GM12872 (cell line): ENCODE measurements at regions not wholly inside any gene's neighbourhood (a gene's known extent, or its start where the extent isn't known, plus 50 kb on each side); places are given as distances from the start of the nearest gene placed in this dataset.

Source experiments
- TF ChIP-seq, protein P1 (sequence below): IDR thresholded peaks from 3 replicates; pipeline ENCODE4 v1.5.1; 2011; ENCODE audit warnings: low read depth, mild to moderate bottlenecking, low read length, moderate library complexity; ENCODE audit not compliant: insufficient read depth

DNA sequence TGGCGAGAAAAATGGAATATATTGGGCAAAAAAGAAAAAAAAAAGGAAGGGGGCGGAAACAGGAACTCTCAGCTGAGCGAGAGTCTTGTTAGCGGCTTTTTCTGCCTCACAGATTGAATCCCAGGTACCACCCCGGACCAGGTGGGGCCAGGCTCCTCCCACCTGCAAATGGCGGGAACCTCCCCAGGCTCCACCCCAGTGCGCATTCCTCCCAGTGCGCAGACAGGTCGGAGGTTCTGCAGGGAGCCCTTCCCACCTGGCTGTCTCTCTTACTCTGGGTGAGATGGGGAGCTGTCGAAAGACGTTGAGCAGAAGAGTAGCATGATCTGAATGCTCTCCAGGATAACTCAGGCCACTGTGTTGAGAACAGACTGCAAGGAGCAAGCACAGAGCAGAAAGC, 57.0 kb upstream of the ETV6 start:
- TF ChIP-seq, protein P1, sequence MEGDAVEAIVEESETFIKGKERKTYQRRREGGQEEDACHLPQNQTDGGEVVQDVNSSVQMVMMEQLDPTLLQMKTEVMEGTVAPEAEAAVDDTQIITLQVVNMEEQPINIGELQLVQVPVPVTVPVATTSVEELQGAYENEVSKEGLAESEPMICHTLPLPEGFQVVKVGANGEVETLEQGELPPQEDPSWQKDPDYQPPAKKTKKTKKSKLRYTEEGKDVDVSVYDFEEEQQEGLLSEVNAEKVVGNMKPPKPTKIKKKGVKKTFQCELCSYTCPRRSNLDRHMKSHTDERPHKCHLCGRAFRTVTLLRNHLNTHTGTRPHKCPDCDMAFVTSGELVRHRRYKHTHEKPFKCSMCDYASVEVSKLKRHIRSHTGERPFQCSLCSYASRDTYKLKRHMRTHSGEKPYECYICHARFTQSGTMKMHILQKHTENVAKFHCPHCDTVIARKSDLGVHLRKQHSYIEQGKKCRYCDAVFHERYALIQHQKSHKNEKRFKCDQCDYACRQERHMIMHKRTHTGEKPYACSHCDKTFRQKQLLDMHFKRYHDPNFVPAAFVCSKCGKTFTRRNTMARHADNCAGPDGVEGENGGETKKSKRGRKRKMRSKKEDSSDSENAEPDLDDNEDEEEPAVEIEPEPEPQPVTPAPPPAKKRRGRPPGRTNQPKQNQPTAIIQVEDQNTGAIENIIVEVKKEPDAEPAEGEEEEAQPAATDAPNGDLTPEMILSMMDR: no peak

DNA sequence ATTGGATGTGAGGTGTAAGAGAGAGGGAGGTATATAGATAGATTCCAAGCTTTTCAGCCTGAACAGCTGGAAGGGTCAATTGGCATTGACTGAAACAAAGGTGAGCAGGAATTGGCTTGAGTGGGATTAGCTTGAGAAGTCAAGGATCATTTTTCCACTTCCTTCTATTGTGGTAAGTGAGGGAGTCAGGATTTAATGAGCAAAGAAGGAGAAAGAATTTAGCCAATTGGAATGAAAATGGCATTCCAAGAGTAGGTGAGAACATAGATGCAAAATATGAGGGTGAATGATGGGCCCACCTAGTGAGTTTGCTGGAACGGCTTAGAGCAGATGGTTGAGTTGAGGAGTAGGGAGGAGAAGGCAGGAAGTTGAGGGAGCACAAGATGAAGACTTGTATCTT, 56.5 kb upstream of the ETV6 start:
- TF ChIP-seq, protein P1: no peak

DNA sequence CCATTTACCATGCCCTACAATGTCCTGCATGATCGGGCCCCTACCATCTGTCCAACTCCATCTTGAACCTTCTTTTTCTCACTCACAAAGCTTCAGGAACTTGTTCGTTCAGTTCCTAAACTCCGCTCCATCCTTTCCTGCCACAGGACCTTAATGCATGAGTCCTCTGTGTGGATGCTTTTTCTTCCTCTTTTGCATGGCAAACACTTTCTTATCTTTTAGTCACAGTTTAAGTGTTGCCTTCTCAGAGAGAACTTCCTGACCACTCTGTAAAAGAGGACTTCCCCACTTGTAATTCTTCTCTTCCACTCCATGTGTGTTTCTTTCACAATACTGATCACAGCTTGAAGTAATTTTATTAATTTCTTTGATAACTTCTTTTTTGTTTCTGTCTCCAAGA, 54.4 kb upstream of the ETV6 start:
- TF ChIP-seq, protein P1: no peak

DNA sequence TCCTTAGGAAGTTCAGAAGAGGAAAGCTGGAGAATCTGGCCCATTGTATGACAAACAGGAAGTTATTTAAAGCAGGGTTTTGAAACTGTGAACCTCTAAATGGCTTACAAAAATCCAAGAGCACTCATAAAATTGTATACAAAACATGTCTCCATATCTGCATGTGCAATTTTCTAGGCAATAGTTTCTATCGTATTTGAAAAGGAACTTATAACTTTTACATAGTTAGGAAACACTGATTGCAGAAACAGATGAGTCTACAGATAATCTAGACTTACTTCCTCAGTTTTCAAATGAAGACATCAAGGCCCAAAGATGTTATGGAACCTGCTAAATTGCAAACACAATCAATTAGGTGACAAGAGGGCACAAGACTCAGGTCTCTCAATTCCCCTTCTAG, 53.3 kb upstream of the ETV6 start:
- TF ChIP-seq, protein P1: no peak

DNA sequence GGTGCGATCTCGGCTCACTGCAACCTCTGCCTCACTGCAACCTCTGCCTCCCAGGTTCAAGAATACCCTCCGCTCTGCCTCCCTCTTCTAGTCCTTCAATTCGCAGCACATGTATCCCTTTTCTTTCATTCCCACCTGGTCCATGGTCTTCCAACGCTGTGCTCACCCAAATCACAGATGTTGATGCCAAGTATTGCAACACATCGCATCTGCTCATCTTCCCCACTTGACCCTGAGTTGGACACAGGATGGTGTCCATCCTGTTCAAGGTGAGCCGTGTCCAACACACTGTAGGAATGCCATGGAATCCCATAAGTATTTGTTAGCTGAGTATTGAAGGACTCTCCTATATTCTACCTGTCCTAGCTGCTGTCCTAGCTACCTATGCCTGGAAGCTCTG, 50.6 kb upstream of the ETV6 start:
- TF ChIP-seq, protein P1: no peak
